HEK293 (cell line): ENCODE measurements at regions not wholly inside any gene's neighbourhood (a gene's known extent, or its start where the extent isn't known, plus 50 kb on each side); places are given as distances from the start of the nearest gene placed in this dataset.

Experiments
- CTCF ChIA-PET: fragments of 350-600 bp; formaldehyde crosslinking; extraction: SDS; loops from one replicate; lab custom pipeline; 2021; ENCODE audit warnings: antibody characterized with exemption; lab: Yijun Ruan, JAX
- POLR2A ChIA-PET: fragments of 300-600 bp; formaldehyde crosslinking; extraction: SDS; loops from one replicate; lab custom pipeline; 2020; ENCODE audit warnings: antibody characterized with exemption, inconsistent platforms; lab: Yijun Ruan, JAX
- H3K27ac ChIP-seq: fragments of 200-500 bp; sonication (Bioruptor generic); 2 replicates; pipeline ENCODE4 v1.5.1; 2014; ENCODE audit warnings: low read depth, low read length, control low read depth, inconsistent platforms; ENCODE audit errors: extremely low read depth
- H3K36me3 ChIP-seq, 2 experiments: fragments of 200-500 bp in 1 of 2; sonication (Bioruptor generic) in 1 of 2; 1 replicate in 1 of 2; 2 replicates in 1 of 2; pipeline ENCODE4 v1.5.1; 2014 to 2017; ENCODE audit warnings: inconsistent platforms in 2 of 2, low read length in 2 of 2; ENCODE audit not compliant: control insufficient read depth in 2 of 2, insufficient read depth in 1 of 2
- H3K4me1 ChIP-seq: fragments of 200-500 bp; sonication (Bioruptor generic); 2 replicates; pipeline ENCODE4 v1.5.1; 2014; ENCODE audit warnings: mild to moderate bottlenecking, low read length, inconsistent platforms; ENCODE audit not compliant: control insufficient read depth, insufficient read depth
- H3K4me3 ChIP-seq: 2 replicates; pipeline ENCODE4 v1.5.1; 2011; ENCODE audit warnings: low read depth, mild to moderate bottlenecking, control low read depth, low read length, moderate library complexity
- H3K9me3 ChIP-seq: fragments of 200-500 bp; sonication (Bioruptor generic); 2 replicates; pipeline ENCODE4 v1.5.1; 2014; ENCODE audit warnings: low read depth, low read length, inconsistent platforms; ENCODE audit not compliant: control insufficient read depth, insufficient read depth
- EGR2 ChIP-seq: fragments of 450-650 bp; formaldehyde crosslinking; IDR thresholded peaks from 2 replicates; pipeline ENCODE4 v1.5.1; 2016; ENCODE audit warnings: low read depth, missing biosample characterization, missing genetic modification characterization
- INSM2 ChIP-seq: fragments of 450-650 bp; formaldehyde crosslinking; IDR thresholded peaks from 2 replicates; pipeline ENCODE4 v1.5.1; 2016; ENCODE audit warnings: missing biosample characterization, missing genetic modification characterization
- KLF8 ChIP-seq: fragments of 450-650 bp; formaldehyde crosslinking; IDR thresholded peaks from 2 replicates; pipeline ENCODE4 v1.5.1; 2016; ENCODE audit warnings: missing biosample characterization, missing genetic modification characterization
- SP3 ChIP-seq: fragments of 450-650 bp; formaldehyde crosslinking; IDR thresholded peaks from 2 replicates; pipeline ENCODE4 v1.5.1; 2016; ENCODE audit warnings: missing biosample characterization, missing genetic modification characterization
- ZBTB1 ChIP-seq: fragments of 450-650 bp; formaldehyde crosslinking; IDR thresholded peaks from 2 replicates; pipeline ENCODE4 v1.5.1; 2016; ENCODE audit warnings: missing biosample characterization, missing genetic modification characterization
- ZBTB21 ChIP-seq: fragments of 450-650 bp; formaldehyde crosslinking; IDR thresholded peaks from 2 replicates; pipeline ENCODE4 v1.5.1; 2017; ENCODE audit warnings: missing biosample characterization, missing genetic modification characterization
- ZBTB7A ChIP-seq: fragments of 450-650 bp; formaldehyde crosslinking; IDR thresholded peaks from 2 replicates; pipeline ENCODE4 v1.5.1; 2016; ENCODE audit warnings: low read depth, missing biosample characterization, missing genetic modification characterization
- ZEB2 ChIP-seq: fragments of 450-650 bp; formaldehyde crosslinking; IDR thresholded peaks from 2 replicates; pipeline ENCODE4 v1.5.1; 2016; ENCODE audit warnings: missing biosample characterization, missing genetic modification characterization
- ZFHX2 ChIP-seq: fragments of 450-650 bp; formaldehyde crosslinking; conservative IDR thresholded peaks from 2 replicates; pipeline ENCODE4 v1.5.1; 2016; ENCODE audit warnings: missing biosample characterization, missing genetic modification characterization
- ZFP3 ChIP-seq: fragments of 450-650 bp; formaldehyde crosslinking; IDR thresholded peaks from 2 replicates; pipeline ENCODE4 v1.5.1; 2016; ENCODE audit warnings: low read depth, missing biosample characterization, missing genetic modification characterization
- ZNF132 ChIP-seq: fragments of 450-650 bp; formaldehyde crosslinking; IDR thresholded peaks from 2 replicates; pipeline ENCODE4 v1.5.1; 2017; ENCODE audit warnings: missing biosample characterization, missing genetic modification characterization, borderline replicate concordance
- ZNF223 ChIP-seq: fragments of 450-650 bp; formaldehyde crosslinking; IDR thresholded peaks from 2 replicates; pipeline ENCODE4 v1.5.1; 2016; ENCODE audit warnings: missing biosample characterization, missing genetic modification characterization
- ZNF311 ChIP-seq: fragments of 450-650 bp; formaldehyde crosslinking; IDR thresholded peaks from 2 replicates; pipeline ENCODE4 v1.5.1; 2017; ENCODE audit warnings: missing biosample characterization, missing genetic modification characterization, borderline replicate concordance
- ZNF366 ChIP-seq: fragments of 450-650 bp; formaldehyde crosslinking; conservative IDR thresholded peaks from 2 replicates; pipeline ENCODE4 v1.5.1; 2016; ENCODE audit warnings: missing biosample characterization, missing genetic modification characterization
- ZNF37A ChIP-seq: fragments of 450-650 bp; IDR thresholded peaks from 2 replicates; pipeline ENCODE4 v1.5.1; 2018; ENCODE audit warnings: missing biosample characterization, missing genetic modification characterization
- ZNF513 ChIP-seq: fragments of 450-650 bp; IDR thresholded peaks from 2 replicates; pipeline ENCODE4 v1.5.1; 2018; ENCODE audit warnings: missing biosample characterization, missing genetic modification characterization
- ZNF555 ChIP-seq: fragments of 450-650 bp; formaldehyde crosslinking; conservative IDR thresholded peaks from 2 replicates; pipeline ENCODE4 v1.5.1; 2017; ENCODE audit warnings: missing biosample characterization, mild to moderate bottlenecking, missing genetic modification characterization, inconsistent platforms
- ZNF560 ChIP-seq: fragments of 450-650 bp; formaldehyde crosslinking; IDR thresholded peaks from 2 replicates; pipeline ENCODE4 v1.5.1; 2017; ENCODE audit warnings: missing biosample characterization, missing genetic modification characterization, borderline replicate concordance
- ZNF692 ChIP-seq: fragments of 450-650 bp; formaldehyde crosslinking; IDR thresholded peaks from 2 replicates; pipeline ENCODE4 v1.5.1; 2016; ENCODE audit warnings: missing biosample characterization, missing genetic modification characterization
- ZNF704 ChIP-seq: fragments of 450-650 bp; formaldehyde crosslinking; IDR thresholded peaks from 2 replicates; pipeline ENCODE4 v1.5.1; 2016; ENCODE audit warnings: missing biosample characterization, missing genetic modification characterization
- ZNF791 ChIP-seq: fragments of 450-650 bp; formaldehyde crosslinking; IDR thresholded peaks from 2 replicates; pipeline ENCODE4 v1.5.1; 2016; ENCODE audit warnings: missing biosample characterization, missing genetic modification characterization

- TF ChIP-seq ZBTB1 (tag by site-specific recombination) (no peak), ZNF513 (tag by site-specific recombination) (no peak), ZNF311 (no peak), ZNF692 (tag by site-specific recombination) (peak; percentile 32; the same call in 1 of the 2 replicates)
- no peaks in the 10 kb centered on the region for H3K9me3 ChIP-seq
- H3K27ac ChIP-seq, result no peak overlapping the region
- ChIA-PET POLR2A (no interaction called here), CTCF (interaction anchor here (0.7 to 6.9 kb wide), 6 partner anchors 8 to 405 kb away, joined by 3 to 273 read pairs (median 50); partner anchors contain the start of gene CNIH3)
- H3K4me1 ChIP-seq, result 0 out of 2 replicates have a peak, but pooled peaks cover 3% of the 10 kb centered on the region
- no peaks in the 10 kb centered on the region for H3K36me3 ChIP-seq
- no peak overlapping the region for H3K4me3 ChIP-seq
Measured at GRCh38 chr1:224510880-224511645, 76.5 kb upstream of the WDR26 start.

- CTCF ChIA-PET, result interaction anchor here (0.6 to 7.2 kb wide), 56 partner anchors 9 to 962 kb away, joined by 3 to 273 read pairs (median 8); partner anchors contain the start of gene CNIH3
- TF ChIP-seq ZNF132 (tag by site-specific recombination), result no peak
- TF ChIP-seq ZNF513 (tag by site-specific recombination), result no peak
- TF ChIP-seq ZNF37A, result no peak
- peak; percentile 90 for TF ChIP-seq ZFHX2 (tag by site-specific recombination)
- no peak for TF ChIP-seq ZNF560 (tag by site-specific recombination)
- no peak for TF ChIP-seq ZNF555 (tag by site-specific recombination)
- TF ChIP-seq EGR2, result peak; percentile 86
- no peak for TF ChIP-seq SP3 (tag by site-specific recombination)
- TF ChIP-seq ZNF366 (tag by site-specific recombination), result no peak
- no peak for TF ChIP-seq ZNF791
- no peak for TF ChIP-seq ZBTB21 (tag by site-specific recombination)
- no peak for TF ChIP-seq ZEB2 (tag by site-specific recombination)
- TF ChIP-seq, all 188 proteins: peak for 2
- no peaks in the 10 kb centered on the region for H3K9me3 ChIP-seq
- H3K4me3 ChIP-seq, result no peak overlapping the region
- no peaks in the 10 kb centered on the region for H3K36me3 ChIP-seq
- POLR2A ChIA-PET, result no interaction called here
- no peak overlapping the region for H3K27ac ChIP-seq
- H3K4me1 ChIP-seq, result 0 out of 2 replicates have a peak, but pooled peaks cover 3% of the 10 kb centered on the region
Measured at GRCh38 chr1:224512600-224513151, 78.1 kb upstream of the WDR26 start.

- Histone ChIP-seq H3K36me3 (no peaks in the 10 kb centered on the region), H3K27ac (no peak overlapping the region), H3K4me3 (no peak overlapping the region), H3K4me1 (0 out of 2 replicates have a peak, but pooled peaks cover 3% of the 10 kb centered on the region), H3K9me3 (no peaks in the 10 kb centered on the region)
- POLR2A ChIA-PET, result interaction anchor here (1.3 kb wide), 1 partner anchor 409 kb away, joined by 3 read pairs; no protein-coding TSS in a partner anchor
- CTCF ChIA-PET, result interaction anchor here (0.5 to 7.2 kb wide), 77 partner anchors 10 to 1138 kb away, joined by 3 to 273 read pairs (median 6); partner anchors contain the start of gene CNIH3
- TF ChIP-seq ZNF223 (no peak), INSM2 (tag by site-specific recombination) (no peak), ZNF704 (tag by site-specific recombination) (no peak), KLF8 (tag by site-specific recombination) (no peak), ZBTB7A (no peak), ZFP3 (tag by site-specific recombination) (no peak)
Measured at GRCh38 chr1:224513383-224513782, 78.8 kb upstream of the WDR26 start.
